ENCODE measurements at regions not wholly inside any gene's neighbourhood (a gene's known extent, or its start where the extent isn't known, plus 50 kb on each side); places are given as distances from the start of the nearest gene placed in this dataset.
"Not testable (repeated sequence)": the region's sequence is repeated elsewhere in the genome, so short reads cannot be mapped to it uniquely, and the experiment has no call there.

DNA sequence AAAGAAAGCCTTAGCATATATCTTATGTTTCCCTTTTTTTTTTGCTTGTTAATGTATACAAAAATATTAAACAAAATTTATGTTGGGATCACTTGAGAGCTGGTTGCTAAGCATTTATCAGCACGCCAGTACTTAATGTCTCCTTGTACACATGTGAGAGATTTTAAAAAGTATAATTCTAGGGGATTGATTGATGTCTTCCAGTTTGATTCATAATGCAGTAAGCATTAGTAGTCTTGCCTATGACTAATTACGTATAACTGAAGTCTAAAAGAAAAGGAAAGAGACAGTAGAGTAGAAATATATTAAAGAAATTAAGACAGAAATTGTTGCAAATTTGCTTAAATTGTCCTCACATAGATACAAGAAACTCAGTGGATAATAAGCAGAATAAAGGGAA lies 1630.4 kb upstream of the B3GALT2 start:
- DNase-seq (ENCODE audit: low read depth), result no peak

DNA sequence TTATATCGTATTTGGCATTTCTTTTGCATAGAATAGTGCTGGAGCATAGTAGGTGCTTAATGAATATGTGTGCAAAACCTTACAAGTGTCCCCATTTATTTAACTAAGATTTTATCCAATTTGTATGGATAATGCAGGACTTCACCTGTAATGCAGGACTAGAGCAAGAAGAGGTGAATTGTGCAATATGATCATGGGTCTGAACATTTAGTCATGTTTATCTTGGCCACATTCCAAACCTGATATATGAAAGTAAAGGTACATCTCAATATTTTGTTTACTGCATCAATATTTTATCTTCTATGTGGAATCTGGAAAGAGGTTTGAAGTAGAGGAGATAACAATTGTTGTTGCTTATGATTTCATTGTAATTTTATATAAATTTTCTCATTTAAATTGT lies 1626.7 kb upstream of the B3GALT2 start:
- no peak for DNase-seq (ENCODE audit: low read depth)

DNA sequence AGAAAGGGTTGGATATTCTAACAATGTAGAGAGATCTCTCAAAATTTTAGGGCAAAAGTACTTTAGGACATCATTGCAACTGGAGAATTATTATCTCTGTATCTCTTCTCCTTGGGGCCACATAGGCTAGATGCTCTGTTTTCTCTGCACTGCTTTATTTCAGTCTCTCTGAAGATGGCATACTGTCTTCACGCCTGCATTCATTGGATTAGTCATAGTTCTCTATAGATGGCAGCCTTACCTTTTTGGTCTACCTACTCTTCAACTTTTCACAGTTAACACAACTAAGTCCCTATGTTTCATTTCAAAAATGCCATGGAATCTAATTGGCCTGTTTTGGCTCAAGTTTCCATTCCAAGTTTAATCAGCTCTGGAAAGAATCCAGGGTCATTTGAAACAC lies 1623.3 kb upstream of the B3GALT2 start:
- DNase-seq (ENCODE audit: low read depth), result no peak

DNA sequence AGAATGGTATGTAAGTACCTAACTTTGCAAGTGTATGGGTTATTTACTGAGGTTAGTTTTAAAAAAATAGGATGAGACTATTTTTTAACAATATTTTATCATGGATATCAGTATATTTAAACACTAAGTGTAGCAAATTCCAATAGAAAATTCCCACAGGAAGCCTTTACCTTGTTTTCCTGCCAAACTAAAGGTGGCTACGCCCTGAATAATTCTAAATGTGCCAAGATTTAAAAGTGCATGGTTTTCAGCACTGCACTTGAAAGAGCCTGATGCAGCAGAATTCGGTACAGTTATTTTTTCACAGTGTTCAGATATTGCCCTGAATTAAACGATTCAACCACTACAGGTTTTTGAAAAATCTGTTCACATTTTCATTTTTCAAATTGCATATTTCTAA lies 1622.8 kb upstream of the B3GALT2 start:
- DNase-seq (ENCODE audit: low read depth), result no peak

DNA sequence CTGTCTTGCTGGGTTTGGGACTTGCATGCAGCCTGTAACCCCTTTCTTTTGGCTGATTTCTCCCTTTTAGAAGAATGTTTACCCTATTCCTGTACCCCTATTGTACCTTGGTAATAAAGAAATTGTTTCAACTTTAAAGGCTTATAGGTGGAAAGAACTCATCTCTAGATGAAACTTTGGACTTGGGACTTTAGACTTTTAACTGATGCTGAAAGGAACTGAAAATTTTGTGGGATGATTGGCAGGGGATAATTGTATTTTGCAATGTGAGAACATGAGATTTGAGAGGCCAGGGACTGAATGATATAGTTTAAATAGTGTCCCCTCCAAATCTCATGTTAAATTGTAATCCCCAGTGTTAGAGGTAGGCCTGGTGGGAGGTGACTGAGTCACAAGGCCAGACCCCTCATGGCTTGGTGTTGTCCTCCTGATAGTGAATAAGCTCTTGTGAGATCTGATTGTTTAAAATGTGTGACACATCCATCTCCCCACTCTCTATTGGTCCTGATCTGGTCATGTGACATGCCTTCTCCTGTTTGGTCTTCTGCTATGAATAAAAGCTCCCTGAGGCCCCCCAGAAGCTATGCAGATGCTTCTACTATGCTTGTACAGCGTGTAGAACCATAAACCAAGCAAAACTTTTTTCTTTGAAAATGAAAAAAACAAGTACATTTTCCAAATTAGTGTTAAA lies 1621.3 kb upstream of the B3GALT2 start:
- DNase-seq (ENCODE audit: low read depth), result no peak

DNA sequence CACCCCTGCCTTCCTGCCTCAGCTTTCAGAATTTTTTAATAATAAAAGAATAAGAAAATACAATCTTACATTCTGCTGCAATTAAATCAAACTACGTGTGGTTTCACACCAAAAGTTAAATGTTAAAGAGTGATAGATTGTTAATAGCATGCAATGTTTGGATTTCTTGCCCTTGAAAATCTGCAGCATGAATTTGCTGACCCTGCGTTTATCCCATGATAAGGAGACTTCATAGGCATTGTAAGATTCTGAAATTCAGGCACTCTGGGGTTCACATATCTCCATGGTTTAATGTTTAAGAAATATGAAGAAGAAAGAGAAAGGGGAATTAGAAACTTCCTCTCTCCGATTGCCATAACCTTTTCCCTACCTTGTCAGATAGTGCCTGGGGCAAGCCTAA lies 1616.2 kb upstream of the B3GALT2 start:
- DNase-seq (ENCODE audit: low read depth), result no peak

DNA sequence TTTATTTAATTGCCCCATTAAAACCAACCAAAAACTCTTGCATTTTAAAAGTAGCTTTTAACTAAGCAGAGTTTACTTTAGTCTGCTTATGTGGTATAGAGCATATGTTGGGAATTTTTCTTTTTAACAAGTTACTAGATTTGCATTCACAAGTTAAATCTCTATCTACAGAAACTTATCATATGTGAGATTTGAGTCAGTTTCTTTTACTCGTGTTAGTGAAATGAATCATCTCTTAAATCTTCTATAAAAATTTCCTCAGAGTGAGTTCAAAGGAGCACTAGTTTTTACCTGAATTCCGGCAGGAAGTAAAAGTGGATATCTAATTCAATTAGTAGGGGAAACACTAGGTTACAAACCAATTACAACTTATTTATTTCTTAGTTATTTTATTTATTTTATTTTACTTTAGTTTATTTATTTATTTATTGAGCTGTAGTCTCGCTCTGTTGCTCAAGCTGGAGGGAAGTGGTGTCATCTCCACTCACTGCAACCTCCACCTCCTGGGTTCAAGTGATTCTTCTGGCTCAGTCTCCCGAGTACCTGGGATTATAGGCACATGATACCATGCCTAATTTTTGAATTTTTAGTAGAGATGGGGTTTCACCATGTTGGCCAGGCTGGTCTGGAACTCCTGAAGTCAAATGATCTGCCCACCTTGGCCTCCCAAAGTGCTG lies 1609.6 kb upstream of the B3GALT2 start:
- DNase-seq (ENCODE audit: low read depth), result no peak

DNA sequence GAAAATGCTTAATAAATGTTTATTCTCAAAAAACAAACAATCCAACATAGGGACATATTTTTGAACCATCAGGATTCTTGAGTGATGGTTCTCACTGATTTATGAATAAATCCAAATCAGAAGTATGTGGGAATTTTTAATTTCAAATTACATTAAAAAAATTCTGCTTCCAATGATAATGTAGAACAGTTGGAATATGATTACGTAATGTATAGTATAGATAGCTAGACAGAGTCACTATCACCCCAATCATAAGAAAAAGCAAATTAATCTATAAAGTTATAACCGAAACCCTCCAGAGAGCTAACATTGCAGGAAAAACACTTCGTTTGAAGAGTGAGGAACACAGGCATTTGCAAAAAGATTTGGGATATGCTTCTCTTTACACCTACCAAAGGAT lies 1600.6 kb upstream of the B3GALT2 start:
- DNase-seq (ENCODE audit: low read depth), result no peak

DNA sequence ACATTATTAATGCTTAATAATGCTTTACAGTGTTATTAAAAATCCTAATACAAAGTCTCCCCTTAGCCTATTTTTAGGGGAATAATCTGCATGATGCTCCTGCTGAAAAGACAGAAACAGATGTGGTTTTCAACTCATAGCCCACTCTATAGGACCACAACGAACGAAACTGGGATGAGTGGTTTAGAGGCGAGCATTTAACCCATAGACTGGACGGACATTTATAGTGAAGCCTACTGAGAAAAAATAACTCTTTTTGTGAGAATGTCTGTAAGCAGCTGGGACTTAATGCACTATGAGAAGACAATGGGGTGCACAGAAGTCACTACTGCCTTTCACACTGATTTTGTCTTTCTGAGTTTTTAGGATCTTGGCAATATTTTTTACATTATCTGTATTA lies 1599.6 kb upstream of the B3GALT2 start:
- DNase-seq (ENCODE audit: low read depth), result no peak

DNA sequence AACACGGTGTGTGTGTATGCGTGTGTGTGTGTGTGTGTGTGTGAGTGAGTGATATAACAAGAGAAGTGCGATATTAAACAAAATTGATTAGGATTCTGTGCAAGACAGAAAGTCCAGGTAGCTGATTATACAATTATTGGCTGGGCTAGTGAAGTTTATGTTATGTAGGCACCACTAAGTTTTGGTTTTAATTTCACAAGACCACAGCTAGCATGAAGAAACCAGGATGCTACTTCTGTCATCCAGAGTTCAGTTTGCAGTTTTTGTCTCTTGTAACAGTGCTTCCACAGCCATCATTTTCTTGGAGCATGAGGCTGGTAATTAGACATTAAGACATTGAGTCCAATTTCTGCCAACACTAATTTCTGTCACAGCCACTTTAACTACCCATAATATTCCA lies 1590.2 kb upstream of the B3GALT2 start:
- no peak for DNase-seq (ENCODE audit: low read depth)

DNA sequence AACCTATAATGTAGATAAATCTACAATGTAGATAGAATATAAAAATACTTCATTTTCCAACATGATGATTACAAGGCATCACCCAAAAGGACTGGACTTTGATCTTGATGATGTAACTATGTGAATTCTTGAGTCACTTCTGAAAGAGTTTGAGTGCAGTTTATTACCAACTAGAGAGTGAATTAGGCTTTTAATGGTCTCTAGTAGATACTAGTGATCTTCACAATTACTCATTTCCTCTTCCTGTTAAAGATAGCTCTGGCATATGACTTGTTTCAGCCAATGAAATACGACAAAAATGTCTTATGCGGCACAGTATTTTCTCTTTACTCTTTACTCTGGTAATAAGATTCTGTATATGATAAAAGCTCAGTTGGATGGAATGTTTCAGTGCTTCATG lies 1588.1 kb upstream of the B3GALT2 start:
- DNase-seq (ENCODE audit: low read depth), result no peak

DNA sequence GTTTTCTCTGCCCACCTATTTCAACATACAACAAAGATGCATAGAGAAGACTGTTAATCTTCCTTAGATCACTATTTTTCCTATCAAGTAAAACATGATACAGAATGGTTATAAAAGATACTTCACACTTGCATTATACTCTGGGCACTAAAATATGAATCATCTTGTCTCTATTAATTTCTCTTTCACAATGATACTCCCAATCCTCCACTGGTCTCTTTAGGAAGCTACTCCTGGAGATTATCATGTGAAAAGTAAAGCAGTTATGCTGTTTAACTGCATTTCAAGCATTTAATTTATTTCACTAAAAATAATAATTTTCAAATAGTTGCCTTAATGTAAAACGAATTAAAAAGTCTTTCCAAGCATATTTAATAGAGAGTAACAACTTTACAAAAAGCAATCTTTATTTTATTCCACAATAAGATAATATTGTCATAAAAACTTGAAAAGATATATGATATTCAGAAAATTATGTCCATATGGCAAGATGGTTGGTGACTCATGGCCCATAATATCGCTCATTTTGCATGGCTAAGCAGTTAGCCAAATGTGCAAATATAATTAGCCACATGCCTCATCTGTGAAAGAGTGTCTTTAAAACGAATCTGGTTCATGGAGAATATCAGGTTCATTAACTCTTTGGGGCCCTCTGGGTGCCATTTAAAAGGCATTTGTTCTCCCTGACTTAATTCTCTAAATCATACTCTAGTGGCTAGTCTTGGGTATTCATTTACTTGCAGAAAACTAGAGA lies 1569.0 kb upstream of the B3GALT2 start:
- no peak for DNase-seq (ENCODE audit: low read depth)

DNA sequence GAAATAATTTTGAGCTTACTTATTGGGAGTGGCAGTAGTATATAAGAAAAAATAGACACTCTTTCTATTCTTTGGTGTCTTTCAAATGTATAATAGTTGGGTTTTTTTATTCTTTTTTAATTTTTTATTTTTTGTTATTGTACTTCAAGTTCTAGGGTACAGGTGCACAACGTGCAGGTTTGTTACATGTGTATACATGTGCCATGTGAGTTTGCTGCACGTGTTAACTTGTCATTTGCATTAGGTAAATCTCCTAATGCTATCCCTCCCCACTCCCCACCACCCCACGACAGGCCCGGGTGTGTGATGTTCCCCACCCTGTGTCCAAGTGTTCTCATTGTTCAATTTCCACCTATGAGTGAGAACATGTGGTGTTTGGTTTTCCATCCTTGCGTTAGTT lies 1552.4 kb upstream of the B3GALT2 start:
- not testable (repeated sequence) for DNase-seq (ENCODE audit: low read depth)

DNA sequence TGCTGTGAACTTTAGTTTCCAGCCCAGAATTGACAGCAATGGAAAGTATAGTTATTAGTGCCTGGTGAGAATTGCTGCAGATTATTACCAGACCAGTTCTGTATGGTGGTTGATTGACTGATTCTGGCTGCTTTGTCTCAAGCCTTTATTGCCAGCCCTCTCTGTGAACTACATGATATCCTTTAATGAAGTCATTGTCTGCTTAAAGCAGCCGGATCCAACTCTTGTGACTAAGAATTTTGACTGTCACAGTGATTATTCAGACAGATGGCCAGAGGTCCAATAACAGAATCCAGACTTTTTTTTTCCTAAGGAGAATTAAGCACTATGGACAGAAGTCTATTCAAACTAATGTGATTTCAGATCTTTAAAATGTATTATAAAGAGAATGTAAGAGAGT lies 1548.6 kb upstream of the B3GALT2 start:
- DNase-seq (ENCODE audit: low read depth), result no peak

DNA sequence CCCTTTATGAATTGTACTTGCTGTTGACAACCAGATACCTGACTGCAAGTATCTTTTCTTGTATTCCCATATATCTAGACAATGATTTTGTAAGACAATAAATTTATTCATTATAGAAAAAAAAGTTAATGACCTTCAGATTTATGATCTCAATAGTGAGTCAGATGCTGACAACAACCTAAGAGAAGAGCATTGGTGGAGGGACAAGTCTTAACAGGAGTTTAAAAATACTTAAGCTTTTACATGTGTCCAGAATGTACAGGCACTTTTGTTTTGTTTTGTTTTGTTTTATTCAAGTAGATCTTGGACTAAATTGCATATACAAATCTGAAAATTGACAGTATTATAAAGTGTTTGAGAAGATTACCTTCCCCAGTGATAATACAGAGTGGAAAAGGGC lies 1544.6 kb upstream of the B3GALT2 start:
- no peak for DNase-seq (ENCODE audit: low read depth)

DNA sequence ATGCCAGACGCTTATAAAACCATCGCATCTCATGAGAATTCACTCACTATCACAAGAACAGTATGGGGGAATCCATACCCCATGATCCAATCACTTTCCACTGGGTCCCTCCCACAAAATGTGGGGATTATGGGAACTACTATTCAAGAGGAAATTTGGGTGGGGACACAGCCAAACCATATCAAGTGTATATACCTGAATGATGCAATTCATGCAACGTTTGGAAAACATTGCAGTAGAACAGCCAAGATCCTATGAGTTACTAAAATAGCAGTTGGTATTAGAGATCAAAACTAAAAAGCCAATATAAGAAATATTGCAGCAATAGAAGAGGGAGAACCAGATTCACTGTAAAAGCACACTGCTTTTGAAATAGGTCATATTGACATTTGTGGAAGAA lies 1543.9 kb upstream of the B3GALT2 start:
- no peak for DNase-seq (ENCODE audit: low read depth)

DNA sequence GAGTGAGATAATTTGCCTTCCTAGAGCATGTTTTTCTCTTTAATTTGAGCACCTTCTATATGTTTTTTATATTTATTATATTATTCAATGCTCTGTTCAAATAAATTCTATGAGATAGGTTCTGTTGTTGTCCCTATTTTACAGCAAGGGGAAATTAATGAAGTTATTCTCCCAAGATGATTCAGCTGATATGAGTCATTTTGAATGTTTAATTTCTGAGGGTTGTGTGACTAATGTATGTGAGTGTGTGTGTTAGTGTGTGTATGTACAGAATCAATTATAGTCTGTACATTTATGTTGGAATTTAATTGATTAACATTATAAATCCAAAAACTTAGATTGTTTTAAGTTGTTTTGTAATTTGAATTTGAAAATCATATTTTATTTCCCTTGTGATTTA lies 1536.7 kb upstream of the B3GALT2 start:
- no peak for DNase-seq (ENCODE audit: low read depth)

DNA sequence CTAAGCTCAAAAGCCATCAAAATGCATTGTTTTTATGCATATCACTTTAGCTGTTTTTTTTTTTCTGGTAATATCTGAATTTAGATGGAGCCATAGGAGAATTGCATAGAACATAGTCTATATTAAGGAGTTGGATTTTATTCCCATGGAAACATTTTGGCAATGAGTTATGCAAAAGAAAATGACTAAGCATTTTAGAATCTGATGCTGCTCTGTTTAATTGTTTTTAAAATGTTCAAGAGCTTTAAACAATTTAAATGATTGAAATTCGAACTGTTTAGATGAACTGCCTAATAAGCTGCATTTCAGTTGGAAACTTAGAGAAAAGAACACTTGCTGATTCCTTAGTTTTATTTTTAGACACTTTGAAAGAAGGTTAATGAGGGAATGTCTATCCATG lies 1531.5 kb upstream of the B3GALT2 start:
- DNase-seq (ENCODE audit: low read depth), result no peak

DNA sequence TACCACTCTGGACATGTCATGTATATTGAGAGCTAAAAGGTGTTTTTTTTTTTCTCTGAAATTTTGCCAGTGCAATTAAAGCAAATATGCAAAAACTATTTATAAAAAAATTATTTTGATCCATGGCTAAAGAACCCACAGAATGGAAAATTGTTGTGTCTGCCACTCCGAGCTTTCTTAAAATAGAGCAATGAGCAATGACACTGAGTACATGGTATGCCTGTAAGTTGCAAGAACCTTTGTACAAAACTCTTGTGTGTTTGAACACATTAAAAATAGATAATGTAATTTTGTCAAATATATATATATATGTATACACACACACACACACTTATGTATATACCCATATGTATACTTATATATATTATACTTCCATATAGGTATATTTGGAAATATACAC lies 1530.9 kb upstream of the B3GALT2 start:
- DNase-seq (ENCODE audit: low read depth), result no peak

DNA sequence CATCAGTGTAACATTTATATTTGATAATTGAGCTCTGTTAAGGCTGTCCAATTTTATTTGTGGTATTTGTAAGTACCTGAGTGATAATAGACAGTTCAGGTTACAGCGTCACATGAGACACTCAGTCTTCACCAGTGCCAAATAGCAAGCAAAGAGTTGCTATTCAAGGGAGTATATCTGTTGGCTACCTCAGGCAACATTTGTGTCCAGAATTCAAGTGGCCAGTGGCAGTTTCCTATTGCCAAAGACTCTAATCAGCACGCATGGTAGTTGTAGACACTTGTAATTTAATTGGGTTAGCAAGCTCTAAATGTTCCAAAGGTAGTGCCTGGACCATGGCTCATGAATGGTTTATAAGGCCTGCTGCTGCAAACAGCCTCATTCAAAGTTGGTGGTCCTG lies 1524.3 kb upstream of the B3GALT2 start:
- no peak for DNase-seq (ENCODE audit: low read depth)

DNA sequence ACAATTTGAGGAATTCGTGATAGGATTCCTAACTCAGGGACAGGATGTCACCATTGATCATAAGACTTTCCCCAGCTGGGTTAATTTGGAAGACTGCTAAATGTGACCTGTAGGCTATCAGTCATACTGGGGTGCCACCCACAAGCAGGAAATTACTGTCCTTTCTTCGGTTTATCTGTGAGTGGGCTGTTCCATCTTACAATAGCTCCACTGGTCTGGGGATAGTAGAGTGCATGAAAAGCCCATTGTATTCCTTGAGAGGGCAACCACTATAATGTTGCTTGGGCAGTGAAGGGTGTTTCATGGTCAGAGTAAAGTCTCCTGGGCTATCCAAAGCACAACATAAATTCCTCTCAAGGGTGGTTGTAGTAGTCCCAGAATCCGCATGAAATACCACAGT lies 1523.0 kb upstream of the B3GALT2 start:
- DNase-seq (ENCODE audit: low read depth), result no peak

DNA sequence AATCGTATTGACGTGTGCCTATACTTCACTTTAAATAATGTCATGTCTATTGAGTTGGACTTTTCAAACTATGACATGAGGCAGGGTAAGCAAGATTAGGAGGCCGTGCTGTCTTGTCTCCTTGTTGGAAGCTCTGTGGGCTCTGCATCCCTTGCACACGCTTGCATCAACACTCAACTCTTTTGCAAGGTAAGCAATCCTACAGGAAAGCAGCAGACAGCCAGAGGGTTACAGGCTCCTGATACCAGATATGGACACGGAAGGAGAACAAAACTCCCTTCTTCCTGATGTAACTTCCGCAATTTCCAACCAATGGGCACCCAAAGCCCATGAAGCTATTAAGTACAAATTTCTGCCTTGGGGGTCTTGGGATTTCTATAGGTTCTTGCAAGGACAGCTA lies 1520.7 kb upstream of the B3GALT2 start:
- DNase-seq (ENCODE audit: low read depth), result no peak

DNA sequence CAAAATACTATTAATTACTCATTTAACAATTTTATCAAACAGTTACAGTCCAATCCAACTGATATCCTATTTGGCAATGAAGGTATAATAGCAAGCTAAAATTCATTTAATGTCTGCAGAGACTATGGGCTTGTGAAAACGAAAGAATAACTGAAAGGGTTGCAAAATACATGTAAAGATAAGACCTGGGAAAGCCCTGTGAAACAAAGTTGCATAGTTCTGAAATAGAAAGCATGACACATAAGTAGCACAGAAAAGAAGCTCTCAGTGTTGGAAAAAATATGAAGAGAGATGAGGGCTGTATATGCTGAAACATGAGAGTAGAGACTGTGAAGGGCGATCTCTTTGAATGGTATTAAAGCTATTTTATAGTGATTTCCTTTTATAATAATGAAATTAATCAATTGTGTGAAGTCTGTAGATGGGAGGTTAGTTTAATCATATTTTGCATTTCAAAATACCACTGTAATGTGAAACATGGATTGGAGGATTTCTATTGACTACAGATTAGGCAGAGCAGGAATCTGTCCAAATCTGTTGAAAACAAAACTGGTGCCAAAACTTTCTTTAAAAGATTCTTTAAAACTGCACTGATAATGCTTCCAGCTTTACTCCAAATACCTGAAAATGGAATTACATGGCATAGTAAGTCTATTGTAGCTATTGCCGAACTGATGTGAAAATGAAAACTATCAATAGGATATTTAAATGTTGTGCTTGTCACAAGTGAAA lies 1518.9 kb upstream of the B3GALT2 start:
- no peak for DNase-seq (ENCODE audit: low read depth)

Data from T follicular helper cell (primary cell).